ENCODE measurements at regions not wholly inside any gene's neighbourhood (a gene's known extent, or its start where the extent isn't known, plus 50 kb on each side); places are given as distances from the start of the nearest gene placed in this dataset.
A peak's percentile ranks its signal among the peaks of the same experiment; 100 is the strongest.

DNA sequence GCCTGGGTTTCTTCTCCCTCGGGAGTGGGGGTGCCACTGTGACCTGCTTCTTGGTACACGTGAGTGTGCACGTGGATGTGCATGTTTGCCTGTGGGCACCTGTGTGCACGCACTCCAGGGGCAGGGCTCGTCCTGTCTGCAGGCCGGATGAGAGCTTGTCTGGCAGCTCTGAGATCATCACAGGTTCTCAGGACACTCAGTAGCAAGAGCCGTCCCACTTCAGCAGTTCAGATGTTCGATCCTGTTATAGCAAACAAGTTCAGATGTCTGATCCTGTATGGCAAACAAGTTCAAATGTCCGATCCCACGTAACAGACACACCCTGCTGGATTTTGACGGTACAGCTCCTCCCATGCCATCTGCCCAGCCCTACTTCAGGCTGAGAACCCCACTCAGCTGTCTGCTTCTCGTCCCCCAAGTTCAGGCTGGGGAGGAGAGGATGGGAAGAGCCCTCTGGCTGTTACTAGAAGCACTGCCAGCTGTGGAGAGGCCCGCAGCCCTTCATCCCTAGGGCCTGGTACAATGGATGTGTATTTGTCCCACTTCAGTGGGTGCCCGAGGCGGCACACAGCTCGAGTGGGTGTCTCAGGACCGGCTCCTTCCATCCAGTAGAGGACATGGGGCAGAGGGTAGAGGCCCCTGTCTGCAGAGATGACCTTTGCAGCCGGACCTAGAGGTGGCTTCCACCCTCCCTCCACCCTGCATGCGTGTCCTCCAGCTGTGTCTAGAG lies 1126.9 kb downstream of the BRD1 start (continued):
- TF ChIP-seq, protein P1, sequence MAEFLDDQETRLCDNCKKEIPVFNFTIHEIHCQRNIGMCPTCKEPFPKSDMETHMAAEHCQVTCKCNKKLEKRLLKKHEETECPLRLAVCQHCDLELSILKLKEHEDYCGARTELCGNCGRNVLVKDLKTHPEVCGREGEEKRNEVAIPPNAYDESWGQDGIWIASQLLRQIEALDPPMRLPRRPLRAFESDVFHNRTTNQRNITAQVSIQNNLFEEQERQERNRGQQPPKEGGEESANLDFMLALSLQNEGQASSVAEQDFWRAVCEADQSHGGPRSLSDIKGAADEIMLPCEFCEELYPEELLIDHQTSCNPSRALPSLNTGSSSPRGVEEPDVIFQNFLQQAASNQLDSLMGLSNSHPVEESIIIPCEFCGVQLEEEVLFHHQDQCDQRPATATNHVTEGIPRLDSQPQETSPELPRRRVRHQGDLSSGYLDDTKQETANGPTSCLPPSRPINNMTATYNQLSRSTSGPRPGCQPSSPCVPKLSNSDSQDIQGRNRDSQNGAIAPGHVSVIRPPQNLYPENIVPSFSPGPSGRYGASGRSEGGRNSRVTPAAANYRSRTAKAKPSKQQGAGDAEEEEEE (CRISPR knock-in tag; IDR thresholded peaks at IDR 0.05; ENCODE audit: borderline replicate concordance), result no peak
- no peak for TF ChIP-seq ATF1 (CRISPR knock-in tag; IDR thresholded peaks at IDR 0.05)
- TF ChIP-seq, protein P2, sequence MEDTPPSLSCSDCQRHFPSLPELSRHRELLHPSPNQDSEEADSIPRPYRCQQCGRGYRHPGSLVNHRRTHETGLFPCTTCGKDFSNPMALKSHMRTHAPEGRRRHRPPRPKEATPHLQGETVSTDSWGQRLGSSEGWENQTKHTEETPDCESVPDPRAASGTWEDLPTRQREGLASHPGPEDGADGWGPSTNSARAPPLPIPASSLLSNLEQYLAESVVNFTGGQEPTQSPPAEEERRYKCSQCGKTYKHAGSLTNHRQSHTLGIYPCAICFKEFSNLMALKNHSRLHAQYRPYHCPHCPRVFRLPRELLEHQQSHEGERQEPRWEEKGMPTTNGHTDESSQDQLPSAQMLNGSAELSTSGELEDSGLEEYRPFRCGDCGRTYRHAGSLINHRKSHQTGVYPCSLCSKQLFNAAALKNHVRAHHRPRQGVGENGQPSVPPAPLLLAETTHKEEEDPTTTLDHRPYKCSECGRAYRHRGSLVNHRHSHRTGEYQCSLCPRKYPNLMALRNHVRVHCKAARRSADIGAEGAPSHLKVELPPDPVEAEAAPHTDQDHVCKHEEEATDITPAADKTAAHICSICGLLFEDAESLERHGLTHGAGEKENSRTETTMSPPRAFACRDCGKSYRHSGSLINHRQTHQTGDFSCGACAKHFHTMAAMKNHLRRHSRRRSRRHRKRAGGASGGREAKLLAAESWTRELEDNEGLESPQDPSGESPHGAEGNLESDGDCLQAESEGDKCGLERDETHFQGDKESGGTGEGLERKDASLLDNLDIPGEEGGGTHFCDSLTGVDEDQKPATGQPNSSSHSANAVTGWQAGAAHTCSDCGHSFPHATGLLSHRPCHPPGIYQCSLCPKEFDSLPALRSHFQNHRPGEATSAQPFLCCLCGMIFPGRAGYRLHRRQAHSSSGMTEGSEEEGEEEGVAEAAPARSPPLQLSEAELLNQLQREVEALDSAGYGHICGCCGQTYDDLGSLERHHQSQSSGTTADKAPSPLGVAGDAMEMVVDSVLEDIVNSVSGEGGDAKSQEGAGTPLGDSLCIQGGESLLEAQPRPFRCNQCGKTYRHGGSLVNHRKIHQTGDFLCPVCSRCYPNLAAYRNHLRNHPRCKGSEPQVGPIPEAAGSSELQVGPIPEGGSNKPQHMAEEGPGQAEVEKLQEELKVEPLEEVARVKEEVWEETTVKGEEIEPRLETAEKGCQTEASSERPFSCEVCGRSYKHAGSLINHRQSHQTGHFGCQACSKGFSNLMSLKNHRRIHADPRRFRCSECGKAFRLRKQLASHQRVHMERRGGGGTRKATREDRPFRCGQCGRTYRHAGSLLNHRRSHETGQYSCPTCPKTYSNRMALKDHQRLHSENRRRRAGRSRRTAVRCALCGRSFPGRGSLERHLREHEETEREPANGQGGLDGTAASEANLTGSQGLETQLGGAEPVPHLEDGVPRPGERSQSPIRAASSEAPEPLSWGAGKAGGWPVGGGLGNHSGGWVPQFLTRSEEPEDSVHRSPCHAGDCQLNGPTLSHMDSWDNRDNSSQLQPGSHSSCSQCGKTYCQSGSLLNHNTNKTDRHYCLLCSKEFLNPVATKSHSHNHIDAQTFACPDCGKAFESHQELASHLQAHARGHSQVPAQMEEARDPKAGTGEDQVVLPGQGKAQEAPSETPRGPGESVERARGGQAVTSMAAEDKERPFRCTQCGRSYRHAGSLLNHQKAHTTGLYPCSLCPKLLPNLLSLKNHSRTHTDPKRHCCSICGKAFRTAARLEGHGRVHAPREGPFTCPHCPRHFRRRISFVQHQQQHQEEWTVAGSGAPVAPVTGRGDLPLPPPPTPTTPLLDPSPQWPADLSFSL (CRISPR knock-in tag; IDR thresholded peaks at IDR 0.05), result no peak
- TF ChIP-seq, protein P3, sequence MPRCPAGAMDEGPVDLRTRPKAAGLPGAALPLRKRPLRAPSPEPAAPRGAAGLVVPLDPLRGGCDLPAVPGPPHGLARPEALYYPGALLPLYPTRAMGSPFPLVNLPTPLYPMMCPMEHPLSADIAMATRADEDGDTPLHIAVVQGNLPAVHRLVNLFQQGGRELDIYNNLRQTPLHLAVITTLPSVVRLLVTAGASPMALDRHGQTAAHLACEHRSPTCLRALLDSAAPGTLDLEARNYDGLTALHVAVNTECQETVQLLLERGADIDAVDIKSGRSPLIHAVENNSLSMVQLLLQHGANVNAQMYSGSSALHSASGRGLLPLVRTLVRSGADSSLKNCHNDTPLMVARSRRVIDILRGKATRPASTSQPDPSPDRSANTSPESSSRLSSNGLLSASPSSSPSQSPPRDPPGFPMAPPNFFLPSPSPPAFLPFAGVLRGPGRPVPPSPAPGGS (CRISPR knock-in tag; IDR thresholded peaks at IDR 0.05), result no peak
- no peak for TF ChIP-seq HNRNPH1 (optimal IDR thresholded peaks at IDR 0.05; ENCODE audit: low read depth, low read length)
- TF ChIP-seq KDM6A (CRISPR knock-in tag; IDR thresholded peaks at IDR 0.05; ENCODE audit: low read depth), result no peak
- TF ChIP-seq ZNF605 (CRISPR knock-in tag; IDR thresholded peaks at IDR 0.05), result no peak
- TF ChIP-seq ZNF713 (CRISPR knock-in tag; IDR thresholded peaks at IDR 0.05), result no peak
- TF ChIP-seq ZNF772 (CRISPR knock-in tag; IDR thresholded peaks at IDR 0.05), result no peak
- TF ChIP-seq ZFX (CRISPR knock-in tag; IDR thresholded peaks at IDR 0.05; ENCODE audit: low read depth), result 0 out of 2 replicates have a peak, but pooled peaks have one; percentile 25
- no peak for TF ChIP-seq ZKSCAN5 (CRISPR knock-in tag; IDR thresholded peaks at IDR 0.05)
- TF ChIP-seq ZNF256 (CRISPR knock-in tag; conservative IDR thresholded peaks at IDR 0.05), result no peak
- TF ChIP-seq HNF4A (CRISPR knock-in tag; IDR thresholded peaks at IDR 0.05), result peak; percentile 43
- no peak for TF ChIP-seq ZSCAN12 (CRISPR knock-in tag; IDR thresholded peaks at IDR 0.05)
- TF ChIP-seq ZFY (CRISPR knock-in tag; IDR thresholded peaks at IDR 0.05), result peak; percentile 53
- peak; percentile 66; the same call in 1 of the 2 replicates for TF ChIP-seq SPEN (CRISPR knock-in tag; IDR thresholded peaks at IDR 0.05; ENCODE audit: low read depth)
- no peak for TF ChIP-seq ZNF224 (CRISPR knock-in tag; IDR thresholded peaks at IDR 0.05)
- TF ChIP-seq ZNF616 (CRISPR knock-in tag; IDR thresholded peaks at IDR 0.05; ENCODE audit: low read depth), result no peak
- no peak for TF ChIP-seq REL (CRISPR knock-in tag; conservative IDR thresholded peaks at IDR 0.05)
- no peak for TF ChIP-seq POLR2G (IDR thresholded peaks at IDR 0.05; ENCODE audit: low read depth, low read length)

Data from HepG2 (cell line).